HUES6 (cell line): ENCODE measurements at regions not wholly inside any gene's neighbourhood (a gene's known extent, or its start where the extent isn't known, plus 50 kb on each side); places are given as distances from the start of the nearest gene placed in this dataset.
"Not testable (repeated sequence)": the region's sequence is repeated elsewhere in the genome, so short reads cannot be mapped to it uniquely, and the experiment has no call there.

Source experiments
- H3K27ac ChIP-seq: 2 replicates; pipeline ENCODE4 v1.7.0; 2013; ENCODE audit warnings: low read depth, mild to moderate bottlenecking, low read length, inconsistent platforms
- H3K27me3 ChIP-seq: 2 replicates; pipeline ENCODE4 v1.6.1; 2013; ENCODE audit warnings: low read length; ENCODE audit not compliant: control insufficient read depth, insufficient read depth
- H3K36me3 ChIP-seq: 2 replicates; pipeline ENCODE4 v1.6.1; 2013; ENCODE audit warnings: low read length; ENCODE audit not compliant: control insufficient read depth, insufficient read depth
- H3K4me1 ChIP-seq: 2 replicates; pipeline ENCODE4 v1.6.1; 2013; ENCODE audit warnings: low read length; ENCODE audit not compliant: control insufficient read depth, insufficient read depth
- H3K4me3 ChIP-seq: 2 replicates; pipeline ENCODE4 v1.5.1; 2013; ENCODE audit warnings: low read depth, low read length
- H3K9ac ChIP-seq: one replicate; pipeline ENCODE4 v1.6.1; 2013; ENCODE audit warnings: mild to moderate bottlenecking, low read length
- H3K9me3 ChIP-seq: 2 replicates; pipeline ENCODE4 v1.6.1; 2013; ENCODE audit warnings: low read depth, low read length; ENCODE audit not compliant: control insufficient read depth, insufficient read depth

DNA sequence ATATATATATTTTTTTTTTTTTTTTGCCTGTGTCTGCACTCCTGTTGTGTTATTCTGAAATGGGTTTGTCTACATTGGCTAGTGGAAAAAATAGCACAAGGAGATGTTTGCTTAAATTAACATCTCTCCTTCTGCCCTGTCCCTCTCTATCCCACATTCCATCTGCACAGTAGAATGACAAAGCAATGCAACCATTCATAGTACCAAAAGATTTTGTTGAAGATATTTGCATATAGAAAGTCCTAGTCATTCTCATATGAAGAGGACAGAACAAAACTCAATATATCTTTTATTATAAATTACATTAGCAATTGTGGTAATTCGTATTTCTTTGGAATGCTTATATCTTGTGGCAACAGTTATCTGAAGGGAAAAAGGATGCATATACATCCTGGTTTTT is 88.3 kb upstream of the AGA start:
- 0 out of 2 replicates have a peak, but pooled peaks cover 4% of the 10 kb centered on the region for H3K4me1 ChIP-seq
- H3K9ac ChIP-seq = no peak overlapping the region
- no peaks in the 10 kb centered on the region for H3K27me3 ChIP-seq
- no peak overlapping the region for H3K4me3 ChIP-seq
- H3K27ac ChIP-seq = no peak overlapping the region
- no peaks in the 10 kb centered on the region for H3K9me3 ChIP-seq
- H3K36me3 ChIP-seq = no peaks in the 10 kb centered on the region

GRCh38 chr4:177532358-177532757 is 90.1 kb upstream of the AGA start:
- H3K4me1 ChIP-seq = 0 out of 2 replicates have a peak, but pooled peaks cover 4% of the 10 kb centered on the region
- no peaks in the 10 kb centered on the region for H3K9me3 ChIP-seq
- no peak overlapping the region for H3K27ac ChIP-seq
- H3K36me3 ChIP-seq = no peaks in the 10 kb centered on the region
- no peak overlapping the region for H3K9ac ChIP-seq
- H3K4me3 ChIP-seq = no peak overlapping the region
- no peaks in the 10 kb centered on the region for H3K27me3 ChIP-seq

- not testable (repeated sequence) for H3K4me1 ChIP-seq, H3K27ac ChIP-seq, H3K9ac ChIP-seq, H3K9me3 ChIP-seq, H3K4me3 ChIP-seq, H3K36me3 ChIP-seq, H3K27me3 ChIP-seq
Observed at GRCh38 chr4:177534841-177535240, 92.6 kb upstream of the AGA start.

DNA sequence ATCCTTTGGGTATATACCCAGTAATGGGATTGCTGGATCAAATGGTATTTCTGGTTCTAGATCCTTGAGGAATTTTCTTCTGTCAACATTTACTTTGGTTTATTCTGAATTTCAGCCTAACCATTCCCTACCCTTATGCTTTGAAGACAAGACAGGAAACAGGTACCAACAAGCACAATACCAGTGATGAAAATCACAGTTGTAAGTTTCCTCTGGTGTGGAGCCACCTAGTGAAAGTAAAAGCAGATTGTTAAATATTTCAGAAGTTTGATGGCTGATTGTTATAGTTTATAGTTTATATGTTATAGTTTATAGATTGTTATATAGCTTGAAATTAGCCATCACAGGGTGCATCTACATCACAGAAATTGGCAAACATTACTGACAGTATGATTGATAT is 104.5 kb upstream of the AGA start:
- H3K36me3 ChIP-seq = no peaks in the 10 kb centered on the region
- H3K4me1 ChIP-seq = no peaks in the 10 kb centered on the region
- no peak overlapping the region for H3K9ac ChIP-seq
- no peak overlapping the region for H3K27ac ChIP-seq
- no peaks in the 10 kb centered on the region for H3K9me3 ChIP-seq
- no peaks in the 10 kb centered on the region for H3K27me3 ChIP-seq
- no peak overlapping the region for H3K4me3 ChIP-seq

DNA sequence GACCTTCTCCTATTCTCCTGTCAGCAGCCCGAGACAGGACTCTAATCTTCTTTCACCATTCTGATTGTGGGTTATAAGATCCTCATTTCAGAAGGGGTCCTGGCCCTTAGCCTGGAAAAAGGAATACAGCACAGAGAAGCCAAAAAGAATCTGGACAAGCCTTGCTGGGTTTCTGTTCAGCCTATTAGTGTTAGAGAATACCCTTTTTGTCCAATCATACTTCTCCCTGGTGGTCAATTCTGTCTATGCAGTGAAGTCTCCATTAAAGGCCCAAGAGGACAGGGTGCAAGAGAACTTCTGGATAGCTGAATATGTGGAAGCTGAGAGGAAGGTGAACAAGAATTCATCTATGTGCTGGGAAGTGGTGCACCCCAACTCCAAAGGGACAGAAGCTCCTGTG is 105.7 kb upstream of the AGA start:
- Histone ChIP-seq H3K4me1 (no peaks in the 10 kb centered on the region), H3K4me3 (no peak overlapping the region), H3K27me3 (no peaks in the 10 kb centered on the region), H3K36me3 (no peaks in the 10 kb centered on the region), H3K27ac (no peak overlapping the region), H3K9ac (no peak overlapping the region), H3K9me3 (no peaks in the 10 kb centered on the region)

GRCh38 chr4:177555007-177555574 is 112.9 kb upstream of the AGA start:
- peaks cover 14% of the 10 kb centered on the region for H3K4me1 ChIP-seq
- no peak overlapping the region for H3K9ac ChIP-seq
- no peaks in the 10 kb centered on the region for H3K9me3 ChIP-seq
- no peaks in the 10 kb centered on the region for H3K27me3 ChIP-seq
- H3K27ac ChIP-seq = no peak overlapping the region
- H3K36me3 ChIP-seq = 0 out of 2 replicates have a peak, but pooled peaks cover 4% of the 10 kb centered on the region
- H3K4me3 ChIP-seq = no peak overlapping the region

- Histone ChIP-seq H3K4me1 (peaks cover 14% of the 10 kb centered on the region), H3K4me3 (no peak overlapping the region), H3K36me3 (0 out of 2 replicates have a peak, but pooled peaks cover 4% of the 10 kb centered on the region), H3K9ac (no peak overlapping the region), H3K27me3 (no peaks in the 10 kb centered on the region), H3K9me3 (no peaks in the 10 kb centered on the region), H3K27ac (no peak overlapping the region)
Observed at GRCh38 chr4:177557416-177557815, 115.2 kb upstream of the AGA start.

- Histone ChIP-seq H3K4me3 (no peak overlapping the region), H3K36me3 (0 out of 2 replicates have a peak, but pooled peaks cover 4% of the 10 kb centered on the region), H3K9me3 (no peaks in the 10 kb centered on the region), H3K27me3 (no peaks in the 10 kb centered on the region), H3K9ac (no peak overlapping the region), H3K4me1 (peaks cover 14% of the 10 kb centered on the region), H3K27ac (0 out of 2 replicates have a peak overlapping the region, but pooled peaks have one; percentile 23)
Observed at GRCh38 chr4:177558995-177559394, 116.8 kb upstream of the AGA start.

DNA sequence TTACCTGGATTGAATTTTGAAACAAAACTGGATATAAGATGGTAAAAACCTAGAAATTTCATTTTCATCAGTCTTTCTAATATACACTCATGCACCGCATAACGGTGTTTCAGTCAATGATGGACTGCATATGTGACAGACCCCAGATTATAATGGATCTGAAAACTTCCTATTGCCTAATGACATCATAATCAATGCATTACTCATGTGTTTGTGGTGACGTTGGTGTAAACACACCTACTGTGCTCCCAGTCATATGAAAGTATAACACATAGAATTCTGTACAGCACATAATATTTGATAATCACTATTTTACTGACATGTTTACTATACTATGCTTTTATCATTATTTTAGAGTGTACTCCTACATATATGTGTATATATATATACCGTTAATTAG is 119.9 kb upstream of the AGA start:
- Histone ChIP-seq H3K27ac (no peak overlapping the region), H3K9me3 (no peaks in the 10 kb centered on the region), H3K4me1 (peaks cover 14% of the 10 kb centered on the region), H3K27me3 (no peaks in the 10 kb centered on the region), H3K4me3 (no peak overlapping the region), H3K9ac (no peak overlapping the region), H3K36me3 (0 out of 2 replicates have a peak, but pooled peaks cover 3% of the 10 kb centered on the region)

GRCh38 chr4:177562859-177563258 is 120.6 kb upstream of the AGA start:
- Histone ChIP-seq H3K4me1 (peaks cover 14% of the 10 kb centered on the region), H3K9me3 (no peaks in the 10 kb centered on the region), H3K9ac (no peak overlapping the region), H3K27ac (no peak overlapping the region), H3K36me3 (no peaks in the 10 kb centered on the region), H3K4me3 (no peak overlapping the region), H3K27me3 (no peaks in the 10 kb centered on the region)

- Histone ChIP-seq H3K9me3 (no peaks in the 10 kb centered on the region), H3K36me3 (no peaks in the 10 kb centered on the region)
Observed at GRCh38 chr4:177566691-177567090, 124.5 kb upstream of the AGA start.

More at GRCh38 chr4:177566691-177567090, 124.5 kb upstream of the AGA start:
- H3K9ac ChIP-seq = no peak overlapping the region
- H3K27ac ChIP-seq = no peak overlapping the region
- no peaks in the 10 kb centered on the region for H3K27me3 ChIP-seq
- peaks cover 8% of the 10 kb centered on the region; the same call in 1 of the 2 replicates for H3K4me1 ChIP-seq
- no peak overlapping the region for H3K4me3 ChIP-seq
